Skeletal muscle cell (primary cell): ENCODE measurements at regions not wholly inside any gene's neighbourhood (a gene's known extent, or its start where the extent isn't known, plus 50 kb on each side); places are given as distances from the start of the nearest gene placed in this dataset.
"Not testable (repeated sequence)": the region's sequence is repeated elsewhere in the genome, so short reads cannot be mapped to it uniquely, and the experiment has no call there.

Source experiments
- DNase-seq: peaks from one replicate; pipeline ENCODE4 v3.0.0-alpha.2; 2010; ENCODE audit warnings: low read depth
- H3K4me3 ChIP-seq: 2 replicates; pipeline ENCODE4 v1.5.1; 2011; ENCODE audit warnings: low read depth, mild to moderate bottlenecking, control low read depth, low read length, moderate library complexity

DNA sequence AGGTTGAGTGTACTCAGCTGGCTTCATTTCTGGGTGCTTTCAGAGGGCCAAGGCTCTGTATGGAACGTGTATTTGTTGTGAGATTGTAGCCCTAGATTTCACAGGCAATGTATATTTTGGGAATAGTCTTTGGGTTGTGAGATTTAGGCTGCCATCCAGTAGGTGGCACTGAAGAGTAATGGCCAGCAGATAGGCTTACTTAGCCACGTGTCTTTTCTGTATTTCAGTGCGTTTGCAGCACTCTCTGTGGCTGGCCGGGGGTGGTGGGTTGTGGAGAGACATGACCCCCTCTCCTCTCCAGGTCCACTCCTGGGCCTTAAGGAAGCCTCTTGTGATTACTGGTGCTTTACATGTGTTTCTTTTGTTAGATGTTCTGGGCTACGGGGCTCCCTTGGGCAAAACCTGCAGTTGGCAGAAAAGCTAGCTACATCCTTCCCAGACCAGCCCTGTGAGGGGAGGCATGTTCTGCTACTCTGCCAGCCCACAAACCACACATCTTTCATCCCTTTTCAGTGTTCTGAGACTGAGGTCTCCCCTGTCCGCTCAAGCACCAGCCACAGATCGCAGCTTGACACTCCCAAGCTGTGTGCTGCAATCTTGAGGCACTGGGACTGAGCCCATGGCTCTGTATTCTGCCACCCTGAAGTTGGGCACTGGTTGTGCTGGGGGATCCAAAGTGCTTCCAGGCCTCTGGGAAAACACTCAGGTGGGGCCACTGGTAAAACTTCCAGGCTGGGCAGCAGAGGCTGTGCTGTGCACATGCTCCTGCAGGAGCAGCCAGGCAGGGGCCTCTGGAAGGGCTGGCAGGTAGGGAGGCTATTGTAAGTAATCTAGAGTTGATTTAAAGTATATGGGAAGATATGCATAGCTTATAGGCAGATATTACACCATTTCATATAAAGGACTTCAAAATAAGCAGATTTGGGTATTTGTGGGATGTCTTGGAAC is 1096.8 kb upstream of the PCDH20 start:
- no peak for DNase-seq
- H3K4me3 ChIP-seq: no peak overlapping the region

DNA sequence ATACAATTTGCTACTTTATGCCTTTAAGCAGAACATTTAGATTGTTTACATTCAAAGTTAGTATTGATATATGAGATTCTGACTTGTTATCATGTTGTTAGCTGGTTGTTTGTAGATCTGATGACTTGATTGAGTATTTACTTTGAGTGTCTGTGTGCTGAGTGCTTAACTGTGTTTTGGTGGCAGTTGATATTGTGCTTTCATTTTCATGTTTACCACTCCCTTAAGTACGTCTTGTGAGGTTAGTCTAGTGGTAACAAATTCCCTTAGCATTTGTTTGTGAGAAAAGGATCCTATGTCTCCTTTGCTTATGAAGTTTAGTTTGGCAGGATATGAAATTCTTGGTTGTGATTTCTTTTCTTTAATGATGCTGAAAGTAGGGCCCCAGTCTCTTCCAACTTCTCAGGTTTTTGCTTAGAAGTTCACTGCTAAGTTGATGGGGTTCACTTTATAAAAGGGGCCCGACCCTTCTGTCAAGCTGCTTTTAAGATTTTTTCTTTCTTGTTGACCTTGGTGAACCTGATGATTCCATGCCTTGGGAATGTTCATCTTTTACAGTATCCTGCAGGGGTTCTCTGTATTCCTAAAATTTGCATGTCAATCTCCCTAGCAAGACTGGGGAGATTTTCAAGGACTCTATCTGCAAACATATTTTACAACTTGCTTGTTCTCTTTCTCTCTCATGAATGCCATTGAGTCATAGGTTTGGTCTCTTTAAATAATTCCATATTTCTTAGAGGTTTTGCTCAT is 1095.4 kb upstream of the PCDH20 start:
- H3K4me3 ChIP-seq: no peak overlapping the region
- DNase-seq: no peak

DNA sequence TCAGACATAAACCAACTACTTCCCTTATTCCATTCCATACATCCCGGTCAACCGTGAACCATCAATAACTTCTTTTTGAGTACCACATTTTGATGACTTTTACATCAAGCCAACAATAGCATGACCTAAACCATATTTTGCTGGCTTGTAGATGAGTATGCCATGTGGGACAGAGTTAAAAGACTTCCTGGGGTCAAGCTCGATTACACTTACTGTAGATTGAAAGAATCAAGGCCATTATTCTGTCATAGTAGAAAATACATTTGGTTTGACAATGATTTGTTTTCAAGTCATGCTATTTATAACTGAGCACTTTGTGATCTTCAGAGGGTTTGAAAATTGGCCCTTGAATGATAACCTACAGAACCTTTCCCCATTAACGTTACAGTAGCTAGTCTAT is 1086.9 kb upstream of the PCDH20 start:
- no peak overlapping the region for H3K4me3 ChIP-seq
- DNase-seq: no peak

DNA sequence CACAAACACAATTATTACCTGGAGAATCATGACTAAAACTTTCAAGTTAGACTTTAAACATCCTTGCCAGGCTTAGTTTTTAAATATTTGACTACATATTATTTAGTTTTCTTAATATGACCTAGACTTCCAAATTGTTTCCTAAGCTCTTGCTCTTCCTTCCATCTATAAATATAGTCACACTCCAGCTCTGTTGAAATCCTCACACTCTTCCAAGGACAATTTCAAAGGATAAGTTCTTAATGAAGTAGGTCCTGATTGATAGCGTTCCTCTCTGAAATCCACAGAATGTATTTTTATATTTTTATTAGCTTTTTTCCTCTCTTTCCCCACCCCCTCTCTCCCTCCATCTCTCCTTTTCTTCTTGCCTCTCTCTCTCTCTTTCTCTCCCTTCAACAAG is 1074.1 kb upstream of the PCDH20 start:
- H3K4me3 ChIP-seq: no peak overlapping the region
- no peak for DNase-seq

DNA sequence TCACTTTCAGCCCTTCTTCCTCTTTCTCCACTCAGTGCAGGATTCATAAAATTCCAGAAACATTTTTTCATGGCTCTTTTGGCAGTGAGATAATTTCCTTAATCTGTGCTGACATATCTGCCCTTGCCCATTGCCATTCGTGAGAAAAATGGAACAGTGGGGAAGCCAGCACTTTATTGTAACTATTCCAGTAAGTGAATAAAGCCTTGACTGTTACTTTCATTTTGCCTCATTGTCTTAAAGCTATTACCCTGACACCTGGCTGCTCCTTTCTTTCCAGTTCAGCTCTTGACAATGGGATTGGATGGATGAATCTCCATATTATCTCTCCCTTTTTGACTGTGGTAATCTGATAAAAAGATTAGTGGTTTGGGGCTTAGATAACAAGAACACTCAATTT is 1068.1 kb upstream of the PCDH20 start:
- no peak for DNase-seq

DNA sequence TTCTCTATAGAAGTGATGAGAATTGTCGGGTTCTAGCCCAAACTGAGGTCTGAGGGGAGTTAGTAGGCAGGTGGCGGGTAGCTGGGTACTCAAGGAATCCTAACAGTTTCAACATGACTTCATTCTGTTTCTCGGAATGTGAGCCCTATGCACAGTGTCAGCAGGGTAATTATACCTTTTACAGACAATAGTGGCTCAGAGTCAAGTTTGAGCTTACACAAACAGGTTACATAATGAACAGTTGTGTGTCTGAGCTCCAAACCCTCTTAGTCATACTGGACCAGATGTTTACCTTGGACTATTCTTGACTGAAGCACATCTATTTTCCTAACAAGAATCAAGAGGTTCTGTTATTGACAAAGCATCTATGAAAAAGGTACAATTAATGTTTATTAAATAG is 1066.7 kb upstream of the PCDH20 start:
- H3K4me3 ChIP-seq: no peak overlapping the region
- DNase-seq: no peak

More for the DNA sequence above, 1068.1 kb upstream of the PCDH20 start:
- no peak overlapping the region for H3K4me3 ChIP-seq

DNA sequence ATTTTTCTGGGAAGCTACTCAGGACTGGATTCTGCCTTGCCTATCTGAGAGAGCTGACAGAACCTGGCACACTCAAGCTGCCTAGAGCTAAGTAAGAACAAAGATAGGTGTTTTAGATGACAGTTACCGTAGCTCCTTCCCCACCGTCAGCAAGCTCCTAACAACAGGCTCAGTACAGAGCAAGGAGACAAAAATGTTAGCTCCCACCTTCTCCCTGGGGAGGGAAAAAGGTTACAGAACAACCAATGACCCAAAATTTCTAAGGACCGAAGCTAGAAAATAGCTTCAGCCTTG is 1058.2 kb upstream of the PCDH20 start:
- DNase-seq: no peak
- no peak overlapping the region for H3K4me3 ChIP-seq

DNA sequence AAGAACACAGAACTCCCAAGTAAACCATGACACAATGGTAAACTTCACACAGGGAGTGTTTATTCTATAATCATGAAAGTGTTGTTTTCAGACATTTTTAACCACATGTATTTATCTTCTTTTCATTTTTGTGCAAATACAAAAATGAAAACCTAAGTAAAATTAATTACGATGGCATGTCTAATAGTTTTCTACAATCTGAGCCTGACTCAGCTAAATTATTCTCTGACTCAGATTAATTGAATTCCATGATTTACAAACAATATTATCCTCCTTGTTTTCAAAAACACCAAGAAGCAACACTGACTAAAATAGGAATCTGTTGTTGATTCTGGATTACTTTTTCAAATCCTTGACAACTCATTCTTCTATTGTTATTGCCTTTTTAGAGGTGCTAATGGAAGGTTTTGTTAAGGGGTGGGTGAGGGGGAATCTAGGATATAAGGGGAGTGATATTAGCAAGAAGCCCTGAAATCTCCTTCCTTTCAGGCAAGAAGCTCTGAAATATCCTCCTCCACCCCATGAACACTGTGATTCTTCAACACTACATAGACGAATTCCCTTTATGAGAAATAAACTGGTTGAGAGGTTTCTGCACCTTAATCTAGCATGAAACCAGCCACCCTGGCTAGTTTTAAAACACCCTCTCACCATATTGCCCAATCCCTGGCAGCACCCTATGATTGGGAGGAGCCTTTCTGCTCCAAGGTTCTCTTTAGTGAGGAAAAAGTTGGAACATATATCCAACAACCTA is 1057.7 kb upstream of the PCDH20 start:
- no peak overlapping the region for H3K4me3 ChIP-seq
- no peak for DNase-seq

DNA sequence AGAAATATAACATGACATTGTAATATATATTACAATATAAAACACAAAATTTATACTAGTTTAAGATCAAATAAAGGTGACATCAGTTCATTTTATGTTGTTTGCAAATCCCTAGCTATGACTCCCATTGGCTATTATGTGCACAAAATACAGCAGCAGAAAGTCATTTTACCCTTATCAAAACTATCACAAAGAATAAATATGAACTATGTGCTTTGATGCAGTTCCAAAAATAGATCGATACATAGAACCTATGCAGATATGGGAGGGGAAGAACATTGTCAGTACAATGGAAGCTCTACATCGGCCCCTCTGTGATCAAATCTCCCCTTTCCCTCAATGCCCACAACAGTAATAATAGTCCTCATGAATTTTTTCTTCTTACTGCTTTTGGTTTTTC is 1038.1 kb upstream of the PCDH20 start:
- no peak for DNase-seq
- H3K4me3 ChIP-seq: no peak overlapping the region

DNA sequence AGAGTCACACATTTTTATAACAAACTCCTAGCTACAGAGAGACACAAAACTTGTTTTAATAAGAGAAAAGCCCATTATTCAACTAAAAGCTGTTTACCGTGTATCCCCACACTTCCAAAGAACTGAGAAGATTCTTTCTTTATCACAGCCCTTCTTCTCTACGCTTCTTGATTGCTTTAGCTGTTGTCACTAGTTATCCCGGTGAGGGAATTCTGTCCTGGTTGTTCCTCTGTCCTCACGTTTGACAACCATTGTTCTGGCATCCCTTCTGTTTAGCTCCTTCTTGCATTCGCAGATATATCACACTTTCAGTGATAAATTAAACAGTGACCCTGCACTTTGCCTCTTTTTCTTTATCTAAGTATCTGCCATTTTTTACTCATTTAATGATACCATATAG is 1035.1 kb upstream of the PCDH20 start:
- H3K4me3 ChIP-seq: no peak overlapping the region
- DNase-seq: no peak

DNA sequence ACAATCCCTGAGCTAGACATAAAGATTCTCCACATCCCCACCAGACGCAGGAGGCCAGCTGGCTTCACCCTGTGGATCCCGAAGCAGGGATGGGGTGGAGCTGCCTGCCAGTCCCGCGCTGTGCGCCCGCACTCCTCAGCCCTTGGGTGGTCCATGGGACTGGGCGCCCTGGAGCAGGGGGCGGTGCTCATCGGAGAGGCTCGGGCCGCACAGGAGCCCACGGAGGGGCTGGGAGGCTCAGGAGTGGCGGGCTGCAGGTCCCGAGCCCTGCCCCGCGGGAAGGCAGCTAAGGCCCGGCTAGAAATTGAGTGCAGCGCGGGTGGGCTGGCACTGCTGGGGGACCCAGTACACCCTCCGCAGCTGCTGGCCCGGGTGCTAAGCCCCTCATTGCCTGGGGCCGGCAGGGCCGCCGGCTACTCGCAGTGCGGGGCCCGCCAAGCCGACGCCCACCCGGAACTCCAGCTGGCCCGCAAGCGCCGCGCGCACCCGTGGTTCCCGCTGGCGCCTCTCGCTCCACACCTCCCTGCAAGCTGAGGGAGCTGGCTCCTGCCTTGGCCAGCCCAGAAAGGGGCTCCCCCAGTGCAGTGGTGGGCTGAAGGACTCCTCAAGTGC is 1032.2 kb upstream of the PCDH20 start:
- H3K4me3 ChIP-seq, DNase-seq: not testable (repeated sequence)

DNA sequence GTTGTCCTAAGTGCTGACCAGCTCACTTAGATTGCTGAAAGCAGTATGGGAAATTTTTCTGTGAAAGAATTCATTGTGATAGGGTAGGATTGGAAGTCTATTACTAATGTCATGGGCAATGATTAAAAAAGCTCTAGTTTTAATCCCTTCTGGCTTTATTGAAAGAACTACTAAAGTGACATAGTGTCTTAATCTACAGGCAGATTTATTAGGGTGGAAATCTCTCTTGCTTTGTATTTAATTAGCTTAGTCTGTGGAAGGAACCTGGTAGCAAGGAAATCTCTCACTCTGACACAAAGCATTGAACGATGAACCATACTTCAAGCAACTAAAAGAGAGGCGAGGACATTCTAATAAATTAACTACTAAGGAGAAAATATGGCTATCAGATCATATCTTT is 1029.2 kb upstream of the PCDH20 start:
- H3K4me3 ChIP-seq: no peak overlapping the region

DNA sequence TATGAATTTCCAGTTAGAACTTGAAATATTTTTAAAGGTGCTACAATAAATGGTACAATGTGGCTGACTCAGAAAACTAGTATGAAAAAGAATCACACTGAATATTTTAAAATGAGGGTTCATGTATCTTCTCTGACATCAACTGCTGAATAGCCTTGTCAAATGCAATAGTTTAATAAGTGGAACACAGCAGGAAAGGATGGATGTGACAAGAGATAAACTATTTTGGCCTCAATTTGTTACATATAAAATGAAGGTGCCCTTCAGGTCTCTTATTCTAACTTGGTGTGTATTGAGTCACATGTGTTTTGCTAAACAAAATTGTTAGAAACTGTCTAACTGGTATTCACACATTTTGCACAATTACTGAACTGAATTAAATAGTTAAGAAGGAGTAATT is 1018.4 kb upstream of the PCDH20 start:
- no peak for DNase-seq
- H3K4me3 ChIP-seq: no peak overlapping the region

More for the DNA sequence above, 1029.2 kb upstream of the PCDH20 start:
- no peak for DNase-seq

DNA sequence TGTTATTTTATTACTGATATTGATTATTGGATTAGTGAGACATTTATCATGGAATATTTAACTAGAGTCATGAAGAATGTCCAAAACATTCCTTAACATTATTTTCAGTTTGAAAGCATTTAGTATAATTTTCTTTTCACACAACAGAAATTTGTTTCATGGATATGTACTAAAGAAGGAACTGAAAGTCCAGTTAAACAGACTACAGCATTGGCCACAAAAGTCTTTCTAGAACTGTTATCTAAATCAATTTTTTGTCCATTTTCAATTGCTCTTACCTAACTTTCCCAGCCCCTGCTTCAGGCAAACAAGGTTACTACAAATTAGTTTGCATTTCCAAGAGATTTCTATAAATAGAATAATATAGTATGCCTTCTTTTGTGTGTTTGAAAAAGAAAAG is 1018.0 kb upstream of the PCDH20 start:
- no peak for DNase-seq
- no peak overlapping the region for H3K4me3 ChIP-seq

DNA sequence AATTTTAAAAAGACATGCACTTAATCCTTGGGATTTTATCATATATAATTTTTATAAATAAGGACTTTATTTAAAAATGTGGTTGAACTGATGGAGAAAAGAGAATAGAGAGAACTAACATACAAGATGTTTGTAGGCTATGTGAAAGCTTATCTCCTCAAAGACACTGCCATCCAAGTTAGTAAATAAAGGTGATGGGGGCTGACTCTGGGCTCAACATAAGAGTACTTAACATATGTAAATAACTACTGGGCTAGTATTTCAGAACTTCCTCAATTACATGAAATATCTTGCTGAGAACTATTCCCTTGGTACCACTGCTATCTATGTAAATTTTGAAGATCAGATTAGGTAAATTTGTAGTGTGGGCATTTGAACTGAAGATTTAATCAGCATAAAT is 1017.3 kb upstream of the PCDH20 start:
- H3K4me3 ChIP-seq: no peak overlapping the region
- DNase-seq: no peak

DNA sequence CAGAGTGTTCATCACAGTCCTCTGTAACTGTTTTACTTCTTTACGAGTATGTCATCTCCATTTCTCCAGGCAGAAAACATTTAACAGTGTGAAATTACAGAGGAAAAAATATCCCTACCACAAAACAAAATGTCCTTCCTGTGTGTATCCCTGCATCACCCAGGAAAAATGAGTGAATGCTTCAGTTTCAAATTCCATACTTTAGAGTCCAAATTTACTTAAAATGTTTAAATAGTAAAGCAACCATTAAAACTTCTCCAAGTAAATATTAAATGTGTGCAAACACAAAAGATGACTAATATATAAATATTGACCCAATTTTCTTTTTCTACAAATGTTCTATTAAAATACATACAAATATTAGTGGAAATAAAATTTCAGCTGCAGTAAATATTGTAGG is 1016.6 kb upstream of the PCDH20 start:
- H3K4me3 ChIP-seq: no peak overlapping the region
- DNase-seq: no peak

DNA sequence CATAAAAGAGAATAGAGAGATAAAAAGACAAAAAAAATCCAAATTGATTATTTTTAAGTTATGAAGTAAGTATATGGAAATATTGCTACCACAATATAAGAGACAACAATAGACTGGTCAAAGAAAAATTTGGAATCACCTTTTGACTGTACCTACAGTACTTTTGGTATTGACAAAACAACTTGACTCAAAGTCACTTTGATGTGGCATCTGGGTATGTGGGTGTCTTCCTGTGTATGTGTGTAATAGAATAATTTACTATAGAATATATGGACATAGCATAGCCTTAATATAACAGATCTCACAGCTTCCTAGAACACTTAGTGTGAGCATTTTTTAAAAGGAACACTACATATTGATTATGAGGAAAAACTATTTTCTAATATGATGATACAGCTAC is 1016.2 kb upstream of the PCDH20 start:
- no peak overlapping the region for H3K4me3 ChIP-seq
- DNase-seq: no peak

DNA sequence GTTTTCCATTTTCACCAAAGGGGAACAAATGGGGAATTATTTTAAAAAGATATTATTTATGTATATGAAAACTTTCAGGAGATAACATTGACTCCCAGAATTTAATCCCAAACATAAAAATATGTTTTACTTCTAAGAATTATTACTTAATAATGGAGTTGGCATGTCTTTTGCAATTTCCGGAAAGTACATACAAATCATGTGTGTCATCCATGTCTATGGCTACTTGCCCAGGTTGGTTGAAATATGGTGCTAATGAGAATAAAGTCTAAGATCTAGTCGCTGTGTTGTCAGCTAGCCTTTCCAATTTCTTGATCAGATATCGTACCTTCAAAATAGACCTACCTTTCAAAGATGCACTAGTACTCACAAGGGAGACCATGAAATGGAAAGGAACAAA is 1003.2 kb upstream of the PCDH20 start:
- DNase-seq: no peak
- H3K4me3 ChIP-seq: no peak overlapping the region

DNA sequence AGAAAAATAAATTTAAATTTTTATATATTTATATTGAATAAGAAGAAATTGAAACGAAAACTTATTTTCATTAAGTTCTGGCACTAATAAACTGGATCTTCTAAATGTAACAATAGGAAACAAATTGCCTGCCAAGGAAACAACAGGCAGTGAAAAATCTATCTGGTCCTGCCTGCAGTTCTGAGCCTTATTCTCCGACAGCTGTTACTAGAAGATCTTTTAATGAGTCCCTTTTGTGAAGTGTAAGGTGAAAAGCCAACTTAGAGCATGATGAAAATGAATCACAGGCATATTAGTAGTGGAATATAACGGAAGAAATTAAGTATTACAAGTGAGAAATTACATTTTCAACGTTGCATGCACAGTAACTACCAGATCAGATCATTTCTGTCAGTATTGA is 1002.7 kb upstream of the PCDH20 start:
- H3K4me3 ChIP-seq: no peak overlapping the region
- DNase-seq: no peak

DNA sequence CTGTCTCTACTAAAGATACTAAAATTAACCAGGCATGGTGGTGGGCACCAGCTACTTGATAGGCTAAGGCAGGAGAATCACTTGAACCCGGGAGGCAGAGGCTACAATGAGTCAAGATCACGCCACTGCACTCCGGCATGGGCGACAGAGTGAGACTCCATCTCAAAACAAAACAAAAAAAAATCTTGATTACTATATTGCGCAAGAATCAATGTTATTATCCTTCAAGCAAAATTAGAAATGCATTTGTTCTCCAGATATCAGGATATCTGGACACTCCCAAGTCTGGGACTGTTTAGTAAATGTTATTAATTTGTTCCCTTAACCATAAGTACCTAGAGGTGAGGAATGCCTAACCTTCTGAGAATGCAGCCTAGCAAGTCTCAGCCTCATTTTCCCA is 992.2 kb upstream of the PCDH20 start:
- DNase-seq: no peak
- no peak overlapping the region for H3K4me3 ChIP-seq
